Activated CD4-positive, alpha-beta T cell treated with anti-CD3 and anti-CD28 coated beads for 36 hours (primary cell): ENCODE measurements at regions not wholly inside any gene's neighbourhood (a gene's known extent, or its start where the extent isn't known, plus 50 kb on each side); places are given as distances from the start of the nearest gene placed in this dataset.
"Not testable (repeated sequence)": the region's sequence is repeated elsewhere in the genome, so short reads cannot be mapped to it uniquely, and the experiment has no call there.

Source experiments
- ATAC-seq: fragments of 200-7000 bp; cut with Tn5 transposase; one replicate; pipeline ENCODE4 v1.10.0; 2021; ENCODE audit warnings: mild to moderate bottlenecking, moderate library complexity
- CTCF ChIA-PET: fragments of 350-600 bp; sonication (Branson Sonifier 250); formaldehyde crosslinking; loops from one replicate; lab custom pipeline; 2021; ENCODE audit warnings: antibody characterized with exemption; lab: Charles Lee
- POLR2A ChIA-PET: fragments of 350-600 bp; sonication (Branson Sonifier 250); formaldehyde crosslinking; loops from one replicate; lab custom pipeline; 2021; ENCODE audit warnings: antibody characterized with exemption, inconsistent platforms; lab: Charles Lee
- DNase-seq: peaks from one replicate; pipeline ENCODE4 v3.0.0-alpha.2; 2020
- H3K27ac Mint-ChIP-seq: one replicate; pipeline ENCODE4 v1.8.0; 2021; ENCODE audit warnings: mixed read lengths
- H3K27me3 Mint-ChIP-seq: one replicate; pipeline ENCODE4 v1.8.0; 2021; ENCODE audit warnings: mixed read lengths
- H3K36me3 Mint-ChIP-seq: one replicate; pipeline ENCODE4 v1.8.0; 2021; ENCODE audit warnings: low read depth, mixed read lengths
- H3K4me1 Mint-ChIP-seq: one replicate; pipeline ENCODE4 v1.8.0; 2021; ENCODE audit warnings: mixed read lengths
- H3K4me3 Mint-ChIP-seq: one replicate; pipeline ENCODE4 v1.8.0; 2021; ENCODE audit warnings: mild to moderate bottlenecking, moderate library complexity, mixed read lengths
- H3K9me3 Mint-ChIP-seq: one replicate; pipeline ENCODE4 v1.8.0; 2021; ENCODE audit warnings: low read depth, mixed read lengths
- intact Hi-C, 2 experiments: fragments of 100-400 bp; cut with DNase I in 1 of 2; cut with micrococcal nuclease in 1 of 2; formaldehyde crosslinking; loops; one replicate each; pipeline versions ENCODE4 v1.14.2 to v1.15.1; 2022 to 2024; cut with DNase I, micrococcal nuclease

GRCh38 chr12:67080637-67081036 lies 188.5 kb upstream of the CAND1 start:
- Mint-ChIP-seq H3K4me1 (peaks cover 9% of the 10 kb centered on the region), H3K27me3 (peaks cover 33% of the 10 kb centered on the region), H3K27ac (no peak overlapping the region), H3K9me3 (no peaks in the 10 kb centered on the region), H3K36me3 (no peaks in the 10 kb centered on the region), H3K4me3 (no peak overlapping the region)
- POLR2A ChIA-PET, result no interaction called here
- CTCF ChIA-PET, result no interaction called here
- no peak for DNase-seq
- no peak for ATAC-seq
- intact Hi-C loops, result no loop called here

GRCh38 chr12:67082221-67082620 lies 186.9 kb upstream of the CAND1 start:
- peaks cover 7% of the 10 kb centered on the region for H3K4me1 Mint-ChIP-seq
- no peaks in the 10 kb centered on the region for H3K36me3 Mint-ChIP-seq

GRCh38 chr12:67085699-67086098 lies 183.5 kb upstream of the CAND1 start:
- CTCF ChIA-PET, result interaction anchor here (1.1 kb wide), 1 partner anchor 11 kb away, joined by 3 read pairs; no protein-coding TSS in a partner anchor
- POLR2A ChIA-PET, result interaction anchor here (0.5 kb wide), 1 partner anchor 25 kb away, joined by 6 read pairs; no protein-coding TSS in a partner anchor
- intact Hi-C loops, result no loop called here
- no peaks in the 10 kb centered on the region for H3K9me3 Mint-ChIP-seq
- ATAC-seq, result no peak
- no peak overlapping the region for H3K27ac Mint-ChIP-seq
- H3K27me3 Mint-ChIP-seq, result peaks cover 23% of the 10 kb centered on the region
- no peaks in the 10 kb centered on the region for H3K36me3 Mint-ChIP-seq
- DNase-seq, result no peak
- H3K4me3 Mint-ChIP-seq, result no peak overlapping the region
- H3K4me1 Mint-ChIP-seq, result peaks cover 3% of the 10 kb centered on the region

More at GRCh38 chr12:67082221-67082620, 186.9 kb upstream of the CAND1 start:
- DNase-seq (peak; percentile 7), ATAC-seq (peak; percentile 58)
- Mint-ChIP-seq H3K4me3 (no peak overlapping the region), H3K27me3 (peaks cover 29% of the 10 kb centered on the region), H3K9me3 (no peaks in the 10 kb centered on the region), H3K27ac (no peak overlapping the region)
- intact Hi-C loops, result no loop called here
- ChIA-PET CTCF (interaction anchor here (0.7 to 0.8 kb wide), 2 partner anchors 18 to 57 kb away, joined by 3 to 5 read pairs; no protein-coding TSS in a partner anchor), POLR2A (no interaction called here)

GRCh38 chr12:67086116-67086515 lies 183.0 kb upstream of the CAND1 start:
- POLR2A ChIA-PET, result no interaction called here
- no peaks in the 10 kb centered on the region for H3K9me3 Mint-ChIP-seq
- no peaks in the 10 kb centered on the region for H3K36me3 Mint-ChIP-seq
- peaks cover 3% of the 10 kb centered on the region for H3K4me1 Mint-ChIP-seq
- H3K27ac Mint-ChIP-seq, result no peak overlapping the region
- no peak overlapping the region for H3K4me3 Mint-ChIP-seq
- H3K27me3 Mint-ChIP-seq, result peaks cover 23% of the 10 kb centered on the region
- CTCF ChIA-PET, result interaction anchor here (1.1 kb wide), 1 partner anchor 12 kb away, joined by 3 read pairs; no protein-coding TSS in a partner anchor
- ATAC-seq (no peak), DNase-seq (no peak)
- intact Hi-C loops, result no loop called here

- ATAC-seq (no peak), DNase-seq (no peak)
- no peak overlapping the region for H3K4me3 Mint-ChIP-seq
- H3K27ac Mint-ChIP-seq, result no peak overlapping the region
- ChIA-PET POLR2A (no interaction called here), CTCF (no interaction called here)
- H3K9me3 Mint-ChIP-seq, result peaks cover 4% of the 10 kb centered on the region
- H3K27me3 Mint-ChIP-seq, result peaks cover 18% of the 10 kb centered on the region
- intact Hi-C loops, result no loop called here
- H3K4me1 Mint-ChIP-seq, result no peaks in the 10 kb centered on the region
- no peaks in the 10 kb centered on the region for H3K36me3 Mint-ChIP-seq
Observed at GRCh38 chr12:67088401-67089118, 180.6 kb upstream of the CAND1 start.

- Mint-ChIP-seq H3K27ac (no peak overlapping the region), H3K27me3 (peaks cover 8% of the 10 kb centered on the region), H3K36me3 (no peaks in the 10 kb centered on the region), H3K9me3 (peaks cover 4% of the 10 kb centered on the region), H3K4me3 (no peak overlapping the region), H3K4me1 (no peaks in the 10 kb centered on the region)
- no peak for ATAC-seq
- no peak for DNase-seq
- CTCF ChIA-PET, result no interaction called here
- intact Hi-C loops, result no loop called here
- POLR2A ChIA-PET, result no interaction called here
Observed at GRCh38 chr12:67091204-67091603, 178.0 kb upstream of the CAND1 start.

GRCh38 chr12:67091678-67092077 lies 177.5 kb upstream of the CAND1 start:
- intact Hi-C loops, result no loop called here
- Mint-ChIP-seq H3K36me3 (no peaks in the 10 kb centered on the region), H3K4me3 (no peak overlapping the region), H3K27me3 (peaks cover 8% of the 10 kb centered on the region), H3K9me3 (peaks cover 4% of the 10 kb centered on the region), H3K27ac (no peak overlapping the region), H3K4me1 (no peaks in the 10 kb centered on the region)
- ATAC-seq (no peak), DNase-seq (no peak)
- POLR2A ChIA-PET, result no interaction called here
- CTCF ChIA-PET, result no interaction called here

GRCh38 chr12:67092934-67093333 lies 176.2 kb upstream of the CAND1 start:
- H3K27ac Mint-ChIP-seq, ATAC-seq, CTCF ChIA-PET, H3K4me1 Mint-ChIP-seq, DNase-seq, H3K4me3 Mint-ChIP-seq, H3K36me3 Mint-ChIP-seq, intact Hi-C loops, POLR2A ChIA-PET, H3K9me3 Mint-ChIP-seq, H3K27me3 Mint-ChIP-seq: not testable (repeated sequence)

- Mint-ChIP-seq H3K9me3 (peaks cover 4% of the 10 kb centered on the region), H3K36me3 (no peaks in the 10 kb centered on the region), H3K27me3 (peaks cover 4% of the 10 kb centered on the region), H3K4me3 (no peak overlapping the region), H3K4me1 (no peaks in the 10 kb centered on the region), H3K27ac (no peak overlapping the region)
- POLR2A ChIA-PET, result no interaction called here
- DNase-seq (no peak), ATAC-seq (no peak)
- CTCF ChIA-PET, result no interaction called here
- intact Hi-C loops, result no loop called here
Observed at GRCh38 chr12:67096533-67097318, 172.4 kb upstream of the CAND1 start.

- H3K27ac Mint-ChIP-seq, result no peak overlapping the region
Observed at GRCh38 chr12:67099858-67100257, 169.3 kb upstream of the CAND1 start.

GRCh38 chr12:67103521-67103920 lies 165.6 kb upstream of the CAND1 start:
- H3K36me3 Mint-ChIP-seq, result peaks cover 5% of the 10 kb centered on the region
- no peak overlapping the region for H3K27ac Mint-ChIP-seq
- ChIA-PET CTCF (no interaction called here), POLR2A (no interaction called here)
- H3K4me3 Mint-ChIP-seq, result no peak overlapping the region
- intact Hi-C loops, result no loop called here
- peaks cover 5% of the 10 kb centered on the region for H3K27me3 Mint-ChIP-seq
- no peak for ATAC-seq
- H3K9me3 Mint-ChIP-seq, result peaks cover 23% of the 10 kb centered on the region
- no peak for DNase-seq
- H3K4me1 Mint-ChIP-seq, result no peaks in the 10 kb centered on the region

More at GRCh38 chr12:67099858-67100257, 169.3 kb upstream of the CAND1 start:
- Mint-ChIP-seq H3K27me3 (no peaks in the 10 kb centered on the region), H3K9me3 (peaks cover 3% of the 10 kb centered on the region), H3K4me3 (no peak overlapping the region), H3K36me3 (no peaks in the 10 kb centered on the region), H3K4me1 (no peaks in the 10 kb centered on the region)
- POLR2A ChIA-PET, result no interaction called here
- ATAC-seq (no peak), DNase-seq (no peak)
- CTCF ChIA-PET, result no interaction called here
- intact Hi-C loops, result no loop called here

- Mint-ChIP-seq H3K9me3 (peaks cover 23% of the 10 kb centered on the region), H3K27me3 (peaks cover 7% of the 10 kb centered on the region), H3K27ac (no peak overlapping the region), H3K4me3 (no peak overlapping the region), H3K36me3 (peaks cover 5% of the 10 kb centered on the region), H3K4me1 (no peaks in the 10 kb centered on the region)
- ChIA-PET CTCF (no interaction called here), POLR2A (no interaction called here)
- intact Hi-C loops, result no loop called here
- ATAC-seq (no peak), DNase-seq (no peak)
Observed at GRCh38 chr12:67107235-67107634, 161.9 kb upstream of the CAND1 start.
